Right forelimb (tissue), 1 donor: ENCODE measurements at regions not wholly inside any gene's neighbourhood (a gene's known extent, or its start where the extent isn't known, plus 50 kb on each side); places are given as distances from the start of the nearest gene placed in this dataset.
"Not testable (repeated sequence)": the region's sequence is repeated elsewhere in the genome, so short reads cannot be mapped to it uniquely, and the experiment has no call there.

Experiments
- DNase-seq: peaks from one replicate; pipeline ENCODE4 v3.0.0-alpha.2; 2018

GRCh38 chr2:53188851-53189510 is 578.6 kb upstream of the CHAC2 start:
- DNase-seq, result no peak

DNA sequence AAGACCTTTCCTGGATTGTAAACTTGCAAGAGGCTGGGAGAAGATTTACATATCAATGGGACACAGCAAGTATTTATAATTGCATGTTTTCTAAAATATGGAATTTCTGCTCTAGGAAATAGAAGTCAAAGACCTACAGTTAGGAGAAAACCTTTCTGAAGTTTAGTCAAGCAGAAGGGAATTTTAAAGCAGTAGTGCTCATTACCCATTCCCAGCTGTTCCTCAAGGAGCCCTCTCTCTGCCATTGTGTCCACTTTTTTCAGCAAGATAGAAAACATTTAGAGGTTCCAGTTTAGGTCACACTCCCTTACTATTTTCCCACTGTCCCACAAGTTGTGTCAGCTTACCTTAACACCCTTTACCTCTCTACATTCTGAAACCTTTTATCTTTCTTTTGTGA is 584.0 kb upstream of the CHAC2 start:
- DNase-seq, result no peak

GRCh38 chr2:53182601-53183000 is 585.0 kb upstream of the CHAC2 start:
- no peak for DNase-seq

GRCh38 chr2:53181759-53182158 is 585.8 kb upstream of the CHAC2 start:
- no peak for DNase-seq

- DNase-seq, result no peak
These were observed 590.3 kb upstream of the CHAC2 start for GRCh38 chr2:53177327-53177726.

DNA sequence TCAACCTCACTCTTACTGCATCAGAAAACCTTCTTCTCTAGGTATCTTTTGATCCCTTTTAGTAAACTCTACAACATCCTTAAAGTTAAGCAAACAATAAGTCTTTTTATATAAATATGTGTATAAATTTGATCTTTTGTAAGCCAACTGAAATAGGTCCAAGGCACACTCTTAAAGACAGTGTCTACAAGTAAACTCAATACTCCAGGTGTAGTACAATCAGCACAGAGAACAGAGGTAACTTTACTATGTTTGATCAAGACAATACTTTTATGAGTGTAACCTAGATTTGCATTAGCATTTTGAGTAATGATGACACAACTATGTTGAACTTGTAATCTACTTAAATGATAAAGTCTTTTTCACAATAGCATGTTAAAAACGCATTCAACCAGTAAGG is 593.1 kb upstream of the CHAC2 start:
- DNase-seq, result no peak

DNA sequence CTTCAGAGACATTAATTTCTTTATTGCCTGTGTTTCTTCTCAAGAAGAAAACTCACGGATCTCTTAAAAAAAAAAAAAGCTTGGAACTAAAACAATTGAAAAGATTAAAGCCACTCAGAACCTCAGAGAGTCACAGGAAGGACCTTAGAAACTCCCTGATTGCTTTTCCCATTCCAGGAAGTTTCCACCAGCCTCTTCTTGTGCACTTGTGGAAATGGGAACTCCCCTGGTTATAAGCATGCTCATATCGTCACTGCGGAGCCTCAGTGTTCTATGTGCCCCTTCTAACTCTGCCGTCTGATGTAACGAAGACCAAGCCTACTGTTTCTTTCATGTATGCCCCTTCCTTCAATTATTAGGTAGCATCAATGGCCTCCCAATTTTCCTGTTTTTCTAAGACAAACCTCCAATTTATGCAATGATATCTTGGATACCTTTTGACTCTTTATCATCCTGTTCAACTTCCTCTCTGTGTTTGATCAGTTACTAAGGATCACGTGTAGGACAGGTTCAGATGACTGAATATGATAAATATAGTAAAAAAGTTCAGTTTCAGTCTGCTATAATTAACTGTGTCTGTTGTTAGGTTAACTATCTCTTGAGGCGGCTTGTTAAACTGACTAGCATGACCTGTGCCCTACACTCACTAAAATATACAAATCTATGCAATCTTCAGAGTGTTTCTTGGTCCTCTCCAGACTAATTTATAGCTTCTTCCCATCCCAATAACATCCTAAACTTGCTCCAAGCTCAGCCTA is 593.7 kb upstream of the CHAC2 start:
- no peak for DNase-seq

GRCh38 chr2:53173091-53173490 is 594.5 kb upstream of the CHAC2 start:
- DNase-seq, result no peak

- no peak for DNase-seq
These were observed 597.1 kb upstream of the CHAC2 start for GRCh38 chr2:53170466-53170865.

DNA sequence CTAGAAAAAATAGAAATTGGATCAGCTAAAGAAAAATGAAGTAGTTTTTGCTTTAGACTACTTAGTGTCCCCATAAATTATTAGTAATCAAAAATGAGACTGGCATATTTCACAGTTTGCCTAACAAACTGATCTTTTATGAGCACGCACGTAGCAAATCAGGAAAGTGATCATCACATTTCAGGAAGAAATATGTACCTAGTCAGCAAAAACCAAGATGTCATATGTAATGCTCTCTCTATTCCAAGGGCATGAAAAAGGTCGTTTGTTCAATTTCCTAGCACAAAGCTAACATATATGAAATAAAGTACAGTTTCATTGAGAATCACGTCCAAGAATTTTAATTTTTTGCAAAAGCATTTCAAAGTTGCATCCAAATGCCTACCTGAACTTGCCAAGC is 600.4 kb upstream of the CHAC2 start:
- no peak for DNase-seq

GRCh38 chr2:53150146-53150545 is 617.5 kb upstream of the CHAC2 start:
- DNase-seq, result no peak

GRCh38 chr2:53148221-53148620 is 619.4 kb upstream of the CHAC2 start:
- DNase-seq, result no peak

GRCh38 chr2:53131416-53131815 is 636.2 kb upstream of the CHAC2 start:
- DNase-seq, result no peak

GRCh38 chr2:53130441-53130943 is 637.1 kb upstream of the CHAC2 start:
- DNase-seq, result no peak

GRCh38 chr2:53129851-53130250 is 637.8 kb upstream of the CHAC2 start:
- DNase-seq, result no peak

DNA sequence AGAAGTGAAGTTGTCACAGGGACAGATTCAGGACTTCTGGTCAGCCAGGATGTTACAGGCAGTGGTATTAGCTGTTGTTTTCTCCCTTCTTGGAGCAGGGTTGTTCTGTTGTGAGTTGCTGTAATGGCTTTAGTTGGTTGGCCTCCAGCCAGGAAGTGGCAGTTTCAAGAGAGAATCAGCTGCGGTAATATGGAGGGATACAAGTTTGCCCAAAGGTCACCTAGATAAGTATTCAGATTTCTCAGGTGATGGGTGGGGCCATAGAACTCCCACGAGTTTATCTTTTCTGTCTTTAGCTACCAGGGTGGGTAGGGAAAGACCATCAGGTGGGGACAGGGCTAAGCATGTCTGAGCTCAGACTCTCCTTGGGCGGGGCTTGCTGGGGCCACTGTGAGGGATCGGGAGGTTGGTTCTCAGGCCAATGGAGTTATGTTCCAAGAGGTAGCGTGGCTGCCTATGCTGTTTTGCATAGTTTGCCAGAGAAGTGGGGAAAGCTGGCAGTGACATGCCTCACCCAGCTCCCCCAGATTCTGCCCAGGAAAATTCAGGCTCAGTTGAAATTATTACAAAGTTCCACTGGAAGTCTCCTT is 640.4 kb upstream of the CHAC2 start:
- no peak for DNase-seq

DNA sequence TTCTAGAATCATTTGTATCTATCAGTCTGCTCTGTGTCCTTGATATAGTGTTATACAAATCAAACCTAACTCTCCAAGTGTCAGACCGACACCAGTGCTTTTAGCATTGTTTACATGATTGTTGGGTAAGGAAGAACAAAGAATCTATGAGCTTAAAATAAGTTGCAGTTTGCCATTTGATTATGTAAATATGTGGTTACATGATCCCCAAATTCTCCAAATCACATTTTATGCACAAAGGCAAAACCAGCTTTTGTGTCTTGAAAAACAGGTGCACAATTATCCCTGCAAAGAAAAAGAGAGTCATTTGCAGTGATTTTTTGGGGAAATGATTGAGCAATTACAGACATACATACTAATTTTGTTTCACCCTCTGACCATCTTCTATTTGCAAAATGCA is 652.6 kb upstream of the CHAC2 start:
- no peak for DNase-seq

- DNase-seq, result no peak
These were observed 653.0 kb upstream of the CHAC2 start for GRCh38 chr2:53114582-53114981.

DNA sequence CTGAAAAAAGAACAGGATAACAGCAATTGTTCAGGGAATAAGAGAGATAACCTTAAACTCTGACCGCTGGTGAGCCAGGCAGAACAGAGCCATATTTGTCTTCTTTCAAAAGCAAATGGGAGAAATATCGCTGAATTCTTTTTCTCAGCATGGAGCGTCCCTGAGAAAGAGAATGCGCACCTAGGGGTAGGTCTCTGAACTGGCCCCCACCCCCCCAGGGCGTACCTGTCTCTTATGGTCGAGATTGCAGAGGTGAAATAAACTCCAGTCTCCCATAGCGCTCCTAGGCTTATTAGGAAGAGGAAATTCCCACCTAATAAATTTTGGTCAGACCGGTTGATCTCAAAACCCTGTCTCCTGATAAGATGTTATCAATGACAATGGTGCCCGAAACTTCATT is 655.2 kb upstream of the CHAC2 start:
- not testable (repeated sequence) for DNase-seq

GRCh38 chr2:53111406-53111805 is 656.2 kb upstream of the CHAC2 start:
- DNase-seq, result no peak

- DNase-seq, result no peak
These were observed 656.6 kb upstream of the CHAC2 start for GRCh38 chr2:53111004-53111403.

DNA sequence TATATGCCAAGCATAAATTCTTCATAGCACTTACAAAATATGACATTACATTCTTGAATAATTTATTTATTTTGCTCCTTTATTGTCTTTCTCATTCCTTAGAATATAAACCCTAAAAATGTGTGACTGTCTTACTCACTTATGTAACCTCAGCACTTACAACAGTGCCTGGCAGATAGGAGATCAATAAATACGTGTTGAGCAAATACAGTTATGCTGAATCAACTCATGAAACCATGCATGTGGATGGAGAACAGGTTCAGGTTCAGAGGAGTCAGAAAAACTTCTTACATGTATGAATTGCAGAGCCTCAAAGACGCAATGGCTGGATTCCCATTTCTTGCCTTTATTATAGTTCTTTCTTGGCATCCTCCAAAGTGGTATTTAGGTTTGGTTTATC is 659.4 kb upstream of the CHAC2 start:
- DNase-seq, result no peak

DNA sequence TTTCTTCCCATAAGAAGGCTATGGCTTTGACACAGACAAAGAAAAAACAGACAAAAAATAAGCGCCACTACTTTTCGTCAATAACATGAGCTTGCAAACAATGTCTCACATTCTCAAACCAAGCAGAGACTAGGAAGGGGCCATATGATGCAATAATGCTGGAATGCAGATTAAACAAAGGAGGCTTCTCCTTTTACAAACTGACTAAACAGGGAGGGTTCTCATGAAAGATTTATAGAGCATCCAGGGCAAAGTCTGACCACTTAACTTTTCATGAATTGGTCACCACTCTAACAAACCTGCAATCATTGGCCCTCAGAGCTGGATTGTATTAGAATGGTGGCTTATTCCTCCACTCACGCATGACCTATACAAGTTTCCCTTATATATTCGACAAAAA is 663.3 kb upstream of the CHAC2 start:
- no peak for DNase-seq

DNA sequence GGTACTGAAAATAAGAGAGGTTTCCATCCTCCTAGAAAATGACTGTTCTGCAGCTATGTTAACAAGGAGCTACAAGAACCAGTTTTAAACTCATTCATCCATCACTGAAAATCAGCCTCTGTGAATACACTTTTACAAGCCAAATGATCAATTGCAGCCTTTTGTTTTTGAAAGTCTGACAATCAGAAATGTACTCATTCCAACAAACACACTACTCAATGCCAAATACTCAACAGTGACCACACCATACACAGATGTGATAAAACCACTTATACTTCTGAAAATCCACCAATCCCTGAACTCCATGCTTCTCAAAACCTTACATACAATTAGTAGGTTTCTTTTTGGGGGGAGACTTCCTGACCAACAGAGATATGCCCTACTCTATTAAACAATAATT is 663.9 kb upstream of the CHAC2 start:
- no peak for DNase-seq
